ENCODE measurements at regions not wholly inside any gene's neighbourhood (a gene's known extent, or its start where the extent isn't known, plus 50 kb on each side); places are given as distances from the start of the nearest gene placed in this dataset.

- TF ChIP-seq THAP7 (CRISPR knock-in tag; IDR thresholded peaks at IDR 0.05) (no peak), HMGXB3 (CRISPR knock-in tag; IDR thresholded peaks at IDR 0.05; ENCODE audit: borderline replicate concordance) (no peak), TEAD3 (CRISPR knock-in tag; optimal IDR thresholded peaks at IDR 0.05; ENCODE audit: borderline replicate concordance) (peak; percentile 54), ZNF326 (CRISPR knock-in tag; IDR thresholded peaks at IDR 0.05; ENCODE audit: borderline replicate concordance) (no peak), KMT2B (CRISPR knock-in tag; IDR thresholded peaks at IDR 0.05) (0 out of 2 replicates have a peak, but pooled peaks have one; percentile 4), ZNF468 (CRISPR knock-in tag; IDR thresholded peaks at IDR 0.05) (no peak), FOXJ3 (CRISPR knock-in tag; IDR thresholded peaks at IDR 0.05; ENCODE audit: borderline replicate concordance) (peak; percentile 73; the same call in 1 of the 2 replicates), KAT7 (CRISPR knock-in tag; IDR thresholded peaks at IDR 0.05; ENCODE audit: borderline replicate concordance) (peak; percentile 60; the same call in 1 of the 2 replicates), ZNF609 (CRISPR knock-in tag; IDR thresholded peaks at IDR 0.05; ENCODE audit: borderline replicate concordance) (no peak; the same call in 1 of the 2 replicates), RARG (CRISPR knock-in tag; IDR thresholded peaks at IDR 0.05; ENCODE audit: low read depth) (no peak), ZNF557 (CRISPR knock-in tag; IDR thresholded peaks at IDR 0.05) (no peak), ZNF850 (CRISPR knock-in tag; conservative IDR thresholded peaks at IDR 0.05) (no peak), ZMAT3 (CRISPR knock-in tag; conservative IDR thresholded peaks at IDR 0.05) (0 out of 2 replicates have a peak, but pooled peaks have one; percentile 36), JUN (CRISPR knock-in tag; IDR thresholded peaks at IDR 0.05) (peak; percentile 74; the same call in 1 of the 2 replicates), ZNF329 (CRISPR knock-in tag; IDR thresholded peaks at IDR 0.05; ENCODE audit: low read depth) (no peak)
- TF ChIP-seq, protein P1, sequence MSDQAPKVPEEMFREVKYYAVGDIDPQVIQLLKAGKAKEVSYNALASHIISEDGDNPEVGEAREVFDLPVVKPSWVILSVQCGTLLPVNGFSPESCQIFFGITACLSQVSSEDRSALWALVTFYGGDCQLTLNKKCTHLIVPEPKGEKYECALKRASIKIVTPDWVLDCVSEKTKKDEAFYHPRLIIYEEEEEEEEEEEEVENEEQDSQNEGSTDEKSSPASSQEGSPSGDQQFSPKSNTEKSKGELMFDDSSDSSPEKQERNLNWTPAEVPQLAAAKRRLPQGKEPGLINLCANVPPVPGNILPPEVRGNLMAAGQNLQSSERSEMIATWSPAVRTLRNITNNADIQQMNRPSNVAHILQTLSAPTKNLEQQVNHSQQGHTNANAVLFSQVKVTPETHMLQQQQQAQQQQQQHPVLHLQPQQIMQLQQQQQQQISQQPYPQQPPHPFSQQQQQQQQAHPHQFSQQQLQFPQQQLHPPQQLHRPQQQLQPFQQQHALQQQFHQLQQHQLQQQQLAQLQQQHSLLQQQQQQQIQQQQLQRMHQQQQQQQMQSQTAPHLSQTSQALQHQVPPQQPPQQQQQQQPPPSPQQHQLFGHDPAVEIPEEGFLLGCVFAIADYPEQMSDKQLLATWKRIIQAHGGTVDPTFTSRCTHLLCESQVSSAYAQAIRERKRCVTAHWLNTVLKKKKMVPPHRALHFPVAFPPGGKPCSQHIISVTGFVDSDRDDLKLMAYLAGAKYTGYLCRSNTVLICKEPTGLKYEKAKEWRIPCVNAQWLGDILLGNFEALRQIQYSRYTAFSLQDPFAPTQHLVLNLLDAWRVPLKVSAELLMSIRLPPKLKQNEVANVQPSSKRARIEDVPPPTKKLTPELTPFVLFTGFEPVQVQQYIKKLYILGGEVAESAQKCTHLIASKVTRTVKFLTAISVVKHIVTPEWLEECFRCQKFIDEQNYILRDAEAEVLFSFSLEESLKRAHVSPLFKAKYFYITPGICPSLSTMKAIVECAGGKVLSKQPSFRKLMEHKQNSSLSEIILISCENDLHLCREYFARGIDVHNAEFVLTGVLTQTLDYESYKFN (CRISPR knock-in tag; conservative IDR thresholded peaks at IDR 0.05), result peak; percentile 90
These were observed 630.4 kb upstream of the TBL1XR1 start (continued) for GRCh38 chr3:177827511-177828207.
